ENCODE measurements at regions not wholly inside any gene's neighbourhood (a gene's known extent, or its start where the extent isn't known, plus 50 kb on each side); places are given as distances from the start of the nearest gene placed in this dataset.
"Not testable (repeated sequence)": the region's sequence is repeated elsewhere in the genome, so short reads cannot be mapped to it uniquely, and the experiment has no call there.

DNA sequence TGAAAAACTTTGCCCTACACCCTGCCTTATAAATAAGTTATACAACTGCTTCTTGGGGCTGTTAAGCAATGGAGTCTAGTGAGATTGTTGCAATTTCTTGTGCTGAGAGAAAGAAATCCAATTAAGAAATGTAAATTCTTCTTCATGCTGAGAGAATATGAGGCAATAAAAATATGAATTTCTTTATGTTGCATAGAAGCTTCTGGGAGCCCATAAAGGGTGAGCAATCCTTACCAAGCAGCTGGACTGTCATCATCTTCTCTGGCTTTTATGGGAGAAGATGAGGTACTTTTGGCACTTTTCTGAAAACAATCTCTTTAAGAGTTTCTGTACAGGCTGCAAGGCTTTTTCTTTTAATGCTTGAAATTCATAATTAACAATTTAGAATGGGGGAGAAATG, 204.3 kb downstream of the DMRTA1 start:
- DNase-seq, result no peak

DNA sequence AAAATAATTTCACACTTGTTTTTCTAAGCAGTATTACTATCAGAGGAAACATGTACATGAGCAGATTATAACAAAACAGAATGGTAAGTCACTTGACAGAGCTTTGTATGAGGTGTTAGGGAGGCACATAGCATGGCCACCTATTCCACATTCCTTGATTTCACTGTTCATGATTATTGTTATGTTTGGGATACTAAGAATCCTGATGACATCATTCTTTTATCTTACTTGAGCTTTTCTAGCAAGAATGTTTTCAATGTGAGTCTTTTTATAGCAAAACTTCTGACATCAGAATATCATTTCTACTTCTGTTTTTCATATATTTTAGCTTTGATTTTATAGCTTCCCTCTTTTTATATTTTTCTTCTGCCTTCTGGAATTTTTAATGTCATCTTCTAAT, 208.2 kb downstream of the DMRTA1 start:
- DNase-seq, result no peak

DNA sequence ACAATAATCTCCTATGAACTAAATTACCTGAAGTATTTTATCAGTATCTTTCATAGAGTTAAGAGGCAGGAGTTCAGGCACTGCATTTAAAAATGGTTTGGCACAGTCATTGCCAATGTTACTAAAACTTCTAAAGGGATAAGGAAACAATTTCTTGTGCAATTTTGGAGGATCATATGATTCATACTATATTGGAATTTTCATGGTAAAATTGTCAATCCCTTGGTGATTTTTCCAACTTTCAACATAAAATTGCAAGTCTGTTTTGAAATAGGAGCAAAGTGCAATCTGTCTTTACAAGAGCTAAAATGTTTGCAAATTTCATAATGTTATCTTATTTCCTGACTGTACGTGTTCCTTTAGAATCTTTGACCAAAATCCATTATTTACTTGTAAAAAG, 211.1 kb downstream of the DMRTA1 start:
- no peak for DNase-seq

DNA sequence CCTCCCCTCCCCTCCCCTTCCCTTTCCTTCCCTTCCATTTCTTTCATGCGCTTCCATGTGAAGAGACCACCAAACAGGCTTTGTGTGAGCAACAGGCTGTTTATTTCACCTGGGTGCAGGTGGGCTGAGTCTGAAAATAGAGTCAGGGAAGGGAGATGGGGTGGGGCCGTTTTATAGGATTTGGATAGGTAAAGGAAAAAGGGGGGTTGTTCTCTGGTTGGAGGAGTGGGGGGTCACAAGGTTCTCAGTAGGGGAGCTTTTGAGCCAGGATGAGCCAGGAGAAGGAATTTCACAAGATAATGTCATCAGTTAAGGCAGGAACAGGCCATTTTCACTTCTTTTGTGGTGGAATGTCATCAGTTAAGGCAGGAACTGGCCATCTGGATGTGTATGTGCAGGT, 211.9 kb downstream of the DMRTA1 start:
- not testable (repeated sequence) for DNase-seq

DNA sequence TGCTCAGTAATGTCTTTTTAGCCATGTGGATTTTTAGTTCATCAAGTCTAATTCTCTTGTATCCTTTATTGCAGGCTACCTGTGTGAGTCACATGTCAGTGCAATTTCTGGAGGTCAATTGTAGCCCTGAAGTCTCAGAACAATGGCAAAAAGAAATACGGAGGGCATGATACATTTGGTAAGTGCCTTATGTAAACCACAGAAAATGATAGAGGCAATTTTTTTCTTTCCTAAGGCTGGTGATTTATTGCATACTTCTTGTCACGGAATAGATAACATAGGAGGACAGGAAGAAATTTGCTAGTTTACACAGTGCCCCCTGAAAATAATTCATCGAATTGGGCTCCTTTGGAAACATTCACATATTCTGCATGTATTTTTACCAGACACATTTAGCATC, 235.9 kb downstream of the DMRTA1 start:
- DNase-seq, result peak; percentile 47

DNA sequence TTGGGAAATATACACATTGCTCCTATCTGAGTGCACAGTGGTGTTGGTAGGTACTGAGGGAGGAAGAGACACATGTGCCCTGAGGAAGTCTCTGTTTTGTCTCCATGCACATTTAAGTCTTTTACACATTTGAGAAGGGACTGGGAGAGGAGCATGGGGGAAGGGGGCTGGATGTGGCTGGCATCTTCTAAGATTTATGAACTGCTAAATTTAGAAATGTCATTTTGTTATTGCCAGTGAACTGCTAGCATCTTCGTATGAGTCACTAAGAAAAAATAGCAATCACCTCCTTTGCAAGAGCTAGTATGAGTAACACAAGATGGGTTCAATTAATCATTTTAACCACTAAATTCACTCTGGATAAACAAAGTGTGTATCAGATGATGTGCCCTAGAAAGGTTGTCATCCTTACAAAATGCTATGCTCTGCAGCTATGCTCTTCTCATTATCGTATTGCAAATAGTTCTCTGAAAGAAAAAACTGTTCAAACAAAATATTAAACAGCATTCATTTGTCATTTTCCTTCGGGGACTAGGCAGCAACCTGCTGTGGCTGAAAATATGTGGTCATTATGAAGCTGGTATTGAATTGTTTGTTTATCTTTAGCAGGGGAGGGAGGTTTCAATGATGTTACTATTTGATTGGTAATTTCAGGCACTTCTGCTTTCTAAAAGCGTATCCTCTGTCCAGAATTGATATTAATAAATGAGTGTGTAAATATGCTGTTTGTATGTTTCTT, 236.5 kb downstream of the DMRTA1 start:
- peak; percentile 52 for DNase-seq

DNA sequence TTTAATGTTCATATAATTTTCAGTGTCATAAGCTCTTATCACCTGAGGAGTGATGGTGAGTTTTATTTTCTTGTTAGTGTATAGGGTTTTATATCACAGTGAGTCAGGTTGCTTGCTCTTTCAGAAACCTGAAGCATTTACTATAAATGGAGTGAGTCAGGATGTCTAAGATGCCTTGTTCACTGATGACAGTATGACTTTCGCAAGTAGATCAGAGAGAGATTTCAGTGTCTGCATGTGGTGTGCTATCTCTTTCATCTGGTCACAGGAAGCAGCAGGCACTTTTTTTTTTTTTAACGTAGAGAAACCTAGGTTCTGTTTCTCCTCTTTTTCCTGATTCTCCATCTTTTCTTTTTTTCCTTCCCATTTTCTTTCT, 237.1 kb downstream of the DMRTA1 start:
- DNase-seq, result peak; percentile 60

DNA sequence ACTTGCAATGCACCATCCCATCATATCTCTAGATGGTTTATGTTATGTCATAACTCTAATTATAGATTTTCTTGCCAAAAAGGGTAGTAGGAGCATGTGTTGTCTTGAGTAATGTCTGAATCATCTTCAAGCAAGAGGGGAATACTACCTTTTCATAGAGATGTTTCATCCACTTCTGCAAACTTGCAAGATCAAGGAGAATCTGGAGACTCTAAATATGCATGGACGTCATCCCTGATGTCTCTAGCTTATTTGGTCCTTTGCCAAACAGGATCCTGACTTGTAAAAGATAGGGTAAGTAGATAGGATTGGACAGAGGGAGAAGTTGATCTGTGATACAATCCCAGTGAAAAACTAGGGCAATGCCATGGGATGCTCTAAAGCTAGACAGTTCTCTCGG, 246.5 kb downstream of the DMRTA1 start:
- no peak for DNase-seq

DNA sequence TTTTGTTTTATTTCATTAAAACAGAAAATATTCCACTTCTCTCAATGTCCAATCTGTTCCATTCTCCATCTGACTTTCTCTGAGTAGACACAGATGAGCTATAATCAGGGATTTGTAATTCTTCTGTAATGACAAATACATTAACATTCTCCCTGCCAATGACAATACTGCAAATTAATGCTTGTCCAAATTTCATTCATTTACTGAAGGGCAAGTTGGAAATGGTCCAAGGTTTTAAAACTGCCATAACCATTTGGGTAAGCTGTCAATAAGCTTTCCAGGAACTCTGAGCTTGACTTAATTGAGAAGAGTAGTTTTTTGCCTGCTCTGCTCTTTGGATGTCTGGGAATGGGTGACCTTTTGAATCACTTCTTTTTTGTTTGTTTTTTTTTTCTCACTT, 253.5 kb downstream of the DMRTA1 start:
- DNase-seq, result no peak

DNA sequence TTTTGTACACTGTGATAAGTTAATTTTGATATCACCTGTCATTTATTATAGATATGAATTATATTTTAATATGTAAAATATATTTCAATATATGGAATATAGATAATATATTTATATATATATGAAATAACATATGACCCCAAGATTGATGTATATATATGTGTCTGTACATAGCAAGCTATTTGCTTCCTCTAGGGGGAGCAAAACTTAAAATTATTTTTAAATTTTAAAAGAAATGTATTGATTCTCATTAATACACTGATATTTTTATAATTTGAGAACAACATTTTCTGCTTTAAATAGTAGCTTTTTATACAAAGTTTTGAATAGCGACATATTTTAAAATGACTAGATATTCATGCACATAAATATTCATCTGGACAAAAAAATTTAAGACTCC, 272.0 kb downstream of the DMRTA1 start:
- no peak for DNase-seq

DNA sequence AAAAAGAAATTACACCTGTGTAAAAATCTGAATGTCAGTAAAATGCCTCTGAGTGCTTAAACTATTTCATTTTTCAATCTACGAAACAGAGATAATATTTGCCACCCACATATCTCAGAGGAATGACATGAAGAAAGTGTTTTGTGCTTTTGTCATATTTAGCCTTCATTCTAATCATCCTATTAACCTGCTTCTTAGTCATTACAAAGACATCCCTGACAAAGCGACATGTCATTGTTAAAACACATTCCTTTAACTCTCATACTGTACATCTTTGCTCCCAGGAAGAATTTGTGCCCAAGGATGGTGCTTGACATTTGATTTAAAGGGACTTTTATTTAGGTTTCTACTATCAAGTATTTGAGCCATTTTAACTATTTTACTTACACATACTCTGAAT, 275.9 kb downstream of the DMRTA1 start:
- no peak for DNase-seq

DNA sequence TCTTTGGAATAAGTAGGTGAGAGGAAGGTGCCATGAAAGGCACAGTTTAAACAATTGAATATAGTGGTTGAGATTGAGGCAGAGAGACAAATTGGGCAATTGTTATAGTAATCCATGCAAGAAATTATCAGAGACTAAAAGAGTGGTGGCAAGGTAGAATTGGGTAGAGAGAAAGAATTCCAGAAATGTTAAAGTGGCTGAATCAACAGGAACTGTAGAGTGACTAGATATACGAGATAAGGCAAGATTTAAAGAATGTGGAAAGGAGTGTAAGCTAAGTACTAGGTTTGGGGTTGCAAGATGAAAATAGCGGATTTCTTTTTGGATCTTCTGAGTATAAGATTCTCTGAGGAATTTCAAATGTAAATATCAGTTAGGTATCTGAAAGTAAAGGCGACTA, 285.2 kb downstream of the DMRTA1 start:
- DNase-seq, result no peak

DNA sequence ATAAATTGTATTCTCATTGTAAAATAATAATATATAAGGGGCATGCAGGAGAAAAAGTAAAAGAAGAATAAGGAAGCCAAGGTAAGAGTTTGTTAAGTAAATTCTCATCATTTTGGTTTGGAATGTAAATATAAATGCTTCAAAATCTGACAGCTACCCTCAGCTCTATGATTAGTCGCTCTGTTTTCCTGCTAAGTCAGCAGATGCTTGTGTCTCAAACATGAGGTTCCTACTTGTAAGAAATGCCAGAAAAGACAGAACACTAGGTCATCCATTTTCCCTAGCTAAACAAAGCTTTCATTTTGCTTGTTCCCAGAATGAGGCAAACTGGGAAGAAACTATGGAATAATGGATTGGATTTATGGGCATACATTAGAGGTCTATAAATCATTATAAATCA, 293.1 kb downstream of the DMRTA1 start:
- DNase-seq, result no peak

DNA sequence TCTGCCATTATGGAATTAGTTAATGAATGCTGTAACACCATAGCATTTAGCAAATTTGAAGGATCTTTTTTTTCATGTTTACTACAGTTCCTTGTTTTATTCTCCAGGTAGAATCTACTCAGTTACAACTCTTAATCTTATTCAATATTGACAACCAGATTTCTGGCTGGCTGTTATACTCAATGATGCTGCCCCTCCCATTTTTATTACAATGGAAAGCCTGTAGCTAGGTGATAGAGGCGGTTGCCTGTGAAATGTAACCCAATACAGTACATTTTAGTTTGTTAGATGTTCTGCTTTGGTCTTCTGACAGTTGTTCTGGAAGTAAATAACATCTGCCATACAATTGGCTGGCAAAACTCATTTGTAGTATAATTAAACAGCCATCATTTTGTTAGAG, 294.2 kb downstream of the DMRTA1 start:
- no peak for DNase-seq

DNA sequence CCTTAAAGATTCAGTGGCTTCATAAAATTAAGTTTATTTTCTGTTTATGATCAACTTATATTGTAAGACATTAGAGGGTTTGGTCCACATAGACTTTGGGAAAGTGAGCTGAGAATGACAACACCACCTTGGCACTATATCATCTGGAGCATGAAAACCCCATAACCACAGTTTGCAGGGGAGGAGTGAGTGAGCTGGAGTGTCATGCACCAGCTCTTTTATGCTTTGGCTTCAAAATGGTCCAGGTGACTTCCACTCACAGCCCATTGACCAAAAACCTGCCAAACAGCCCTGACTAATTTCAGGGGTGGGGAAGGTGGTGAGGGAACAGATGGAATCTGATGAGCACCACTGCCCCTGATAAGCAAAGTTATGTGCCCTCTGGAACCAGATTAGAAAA, 295.8 kb downstream of the DMRTA1 start:
- no peak for DNase-seq

DNA sequence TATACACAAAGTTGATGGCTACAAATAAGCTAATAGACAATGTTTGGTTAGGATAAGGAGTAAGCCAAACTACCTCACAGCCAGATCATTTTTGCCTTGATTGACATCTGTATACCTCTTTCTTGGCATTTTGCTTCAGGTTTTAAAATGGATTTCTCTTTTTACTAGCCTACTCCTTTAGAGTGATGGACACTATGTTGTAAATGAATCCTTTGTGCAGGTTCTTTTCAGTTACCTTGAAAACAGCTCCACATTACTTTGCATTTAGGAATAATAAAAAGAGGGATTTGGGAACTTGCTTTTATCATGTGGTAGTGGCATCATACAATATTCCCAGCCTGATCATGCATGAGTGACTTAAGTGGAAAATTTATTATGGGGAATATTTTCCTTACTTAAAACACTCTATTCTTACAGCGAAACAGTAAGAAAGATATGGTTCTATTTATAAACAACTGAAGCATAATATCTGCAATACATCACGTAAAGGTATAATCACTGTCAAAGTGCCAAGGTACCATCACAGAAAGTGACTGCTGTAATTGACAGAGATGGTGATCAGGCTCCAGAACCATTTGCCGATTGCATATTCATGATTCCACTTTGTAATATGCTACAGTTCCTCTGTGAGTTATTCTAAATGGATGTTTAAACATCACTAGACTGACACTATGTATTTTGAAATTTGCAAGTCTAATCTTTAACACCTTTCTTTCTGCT, 327.0 kb downstream of the DMRTA1 start:
- no peak for DNase-seq

DNA sequence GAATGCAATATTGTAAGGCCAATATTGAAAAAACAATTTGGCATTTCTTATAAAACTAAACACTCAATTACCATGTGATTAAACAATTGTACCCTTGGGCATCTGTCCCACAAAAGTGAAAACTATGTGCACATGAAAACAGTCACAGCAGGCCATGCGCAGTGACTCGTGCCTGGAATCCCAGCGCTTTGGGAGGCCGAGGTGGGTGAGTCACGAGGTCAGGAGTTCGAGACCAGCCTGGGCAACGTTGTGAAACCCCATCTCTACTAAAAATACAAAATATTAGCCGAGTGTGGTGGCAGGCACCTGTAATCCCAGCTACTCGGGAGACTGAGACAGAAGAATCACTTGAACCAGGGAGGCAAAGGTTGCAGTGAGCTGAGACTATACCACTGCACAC, 343.7 kb downstream of the DMRTA1 start:
- DNase-seq, result no peak

DNA sequence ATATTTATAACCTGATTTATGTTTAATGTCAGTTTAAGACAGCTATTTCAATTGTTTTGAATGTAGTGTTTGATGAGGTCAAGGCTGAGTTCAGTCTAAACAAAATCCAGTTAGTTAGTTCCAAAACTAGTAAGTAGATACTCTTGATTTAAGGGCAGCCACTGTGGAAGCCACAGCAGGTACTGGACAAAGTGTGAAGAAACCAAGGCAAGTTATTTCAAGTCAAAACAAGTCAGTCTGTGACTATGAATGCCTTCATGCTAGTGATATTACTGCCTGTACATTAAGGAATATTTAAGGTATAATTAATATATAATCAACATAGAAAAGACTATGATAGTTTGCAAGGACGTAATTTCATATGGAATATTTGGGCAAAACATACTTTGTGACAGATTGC, 362.3 kb downstream of the DMRTA1 start:
- DNase-seq, result no peak

DNA sequence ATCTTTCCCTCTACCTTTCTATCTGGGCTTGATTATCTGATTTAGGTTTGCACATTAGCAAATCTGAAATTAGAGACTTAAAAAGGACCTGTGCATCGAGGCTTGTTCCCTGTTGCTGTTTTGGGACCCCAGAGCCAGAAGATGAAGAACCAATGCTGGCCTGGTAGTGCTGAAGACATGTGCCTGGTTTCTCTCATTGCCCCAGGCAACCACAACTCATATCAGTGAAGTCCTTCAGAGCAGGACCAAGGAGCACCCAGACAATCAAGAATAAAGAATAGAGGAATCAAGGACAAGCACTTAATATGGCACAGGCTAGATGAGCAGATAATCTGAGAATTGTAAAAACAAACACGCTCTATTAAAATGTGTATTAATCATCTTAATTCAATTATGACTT, 362.7 kb downstream of the DMRTA1 start:
- DNase-seq, result no peak

DNA sequence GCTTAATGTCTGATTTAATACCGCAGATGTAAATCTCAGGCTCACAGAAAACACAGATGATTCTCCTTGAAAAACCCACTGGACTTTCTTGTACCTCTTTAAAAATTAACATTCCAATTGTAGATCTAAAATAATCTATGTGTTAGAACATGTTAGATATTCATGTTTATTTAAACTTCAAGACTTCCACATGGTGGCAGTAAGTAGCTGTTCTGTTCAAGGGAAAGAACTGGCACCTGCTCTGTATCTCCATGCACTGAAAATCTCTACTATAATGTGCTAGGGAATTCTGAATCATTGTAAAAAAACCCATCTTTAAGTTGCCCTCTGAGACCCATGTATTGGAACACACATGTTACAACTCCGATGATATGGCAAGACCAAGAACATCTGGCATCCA, 366.9 kb downstream of the DMRTA1 start:
- no peak for DNase-seq

DNA sequence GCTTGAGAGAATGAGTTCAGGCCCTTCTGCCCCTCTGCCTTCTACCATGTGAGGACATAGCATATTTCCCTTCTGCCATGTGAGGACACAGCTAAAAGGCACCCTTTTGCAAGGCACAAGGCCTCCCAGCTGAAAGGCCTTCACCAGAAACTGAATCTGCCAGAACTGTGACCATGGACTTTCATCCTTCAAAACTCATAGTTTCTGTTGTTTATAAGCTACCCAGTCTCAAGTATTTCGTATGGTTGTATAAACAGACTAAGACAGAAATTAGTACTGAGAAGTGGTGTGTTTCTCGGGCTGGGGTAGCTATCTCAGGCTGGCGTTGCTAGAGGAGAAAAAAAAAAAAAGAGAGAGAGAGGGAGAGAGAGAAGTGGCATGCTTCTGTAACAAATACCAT, 368.6 kb downstream of the DMRTA1 start:
- no peak for DNase-seq

DNA sequence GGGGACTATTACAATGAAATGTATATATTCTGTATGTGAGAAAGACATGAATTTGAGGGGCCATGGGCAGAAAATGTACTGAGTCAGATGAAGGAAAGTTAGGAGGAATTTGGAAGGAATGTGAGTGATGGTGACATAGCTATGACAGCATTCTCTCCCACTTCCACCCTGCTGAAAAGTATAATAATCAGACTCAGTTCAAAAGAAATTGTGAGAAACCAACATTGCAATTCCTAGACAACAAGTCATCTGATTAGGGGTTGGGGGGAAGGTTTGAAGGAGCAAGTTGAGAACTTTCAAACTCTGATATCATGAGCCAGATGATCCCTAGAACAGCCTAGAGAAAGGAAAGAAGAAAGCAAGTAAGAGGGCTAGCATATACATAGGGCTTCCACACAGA, 370.6 kb downstream of the DMRTA1 start:
- DNase-seq, result peak; percentile 59

DNA sequence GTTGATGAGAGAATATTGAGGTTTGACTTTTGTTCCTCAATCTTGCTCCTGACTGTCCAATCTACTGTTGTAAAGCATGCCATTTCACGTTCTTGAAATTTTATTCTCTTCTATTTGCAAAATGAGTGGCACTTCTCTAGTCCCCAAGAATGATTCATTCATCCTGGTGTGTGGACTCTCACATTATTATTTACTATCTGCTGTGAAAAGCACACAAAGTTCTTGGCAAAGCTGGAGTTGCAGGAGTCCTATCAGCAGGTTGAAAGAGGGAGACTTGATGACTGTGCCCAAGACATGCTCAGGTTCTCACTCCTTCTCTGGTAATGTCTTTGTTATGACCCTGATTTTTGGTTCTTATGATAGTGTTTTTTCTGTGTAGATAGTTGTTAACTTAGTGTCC, 382.6 kb downstream of the DMRTA1 start:
- DNase-seq, result no peak

DNA sequence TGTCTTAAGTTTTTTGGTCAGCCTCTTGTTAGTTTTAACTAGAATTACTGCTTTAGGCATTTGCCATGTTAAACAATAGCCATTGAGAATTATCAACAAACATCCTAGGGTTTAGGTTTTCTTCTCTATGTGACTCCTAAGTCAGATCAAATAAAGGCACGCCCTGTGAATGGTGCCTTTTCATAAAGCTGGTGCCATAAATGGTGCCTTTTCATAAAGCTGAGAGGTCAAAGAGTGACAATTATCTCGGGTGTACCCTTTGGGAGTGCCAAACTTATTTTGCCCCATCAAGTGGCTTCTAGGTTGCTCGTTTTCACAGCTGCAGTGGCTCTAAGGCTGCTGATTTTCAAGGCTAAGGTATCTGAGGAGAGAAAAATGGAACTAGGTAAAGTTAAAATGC, 391.6 kb downstream of the DMRTA1 start:
- DNase-seq, result no peak

DNA sequence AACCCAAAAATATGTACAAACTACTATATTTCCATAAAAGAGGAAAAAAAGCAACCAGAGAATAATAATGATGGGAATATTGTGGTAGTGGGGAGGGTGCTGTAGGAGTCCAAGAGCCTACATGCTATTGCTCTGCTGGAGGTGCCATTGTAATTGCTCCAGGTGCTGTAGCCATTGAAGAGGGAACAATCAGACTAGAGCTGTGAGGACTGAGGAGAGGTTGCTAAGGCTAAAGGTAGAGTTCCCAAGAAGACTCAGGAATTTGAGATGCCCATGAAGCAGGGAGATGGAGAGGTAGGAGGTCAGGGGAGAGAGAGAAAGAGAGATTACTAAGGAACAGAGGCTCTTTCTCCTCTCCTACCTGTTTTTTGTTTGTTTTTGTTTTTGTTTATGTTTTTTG, 394.0 kb downstream of the DMRTA1 start:
- no peak for DNase-seq
